ENCODE measurements at regions not wholly inside any gene's neighbourhood (a gene's known extent, or its start where the extent isn't known, plus 50 kb on each side); places are given as distances from the start of the nearest gene placed in this dataset.
A peak's percentile ranks its signal among the peaks of the same experiment; 100 is the strongest.

DNA sequence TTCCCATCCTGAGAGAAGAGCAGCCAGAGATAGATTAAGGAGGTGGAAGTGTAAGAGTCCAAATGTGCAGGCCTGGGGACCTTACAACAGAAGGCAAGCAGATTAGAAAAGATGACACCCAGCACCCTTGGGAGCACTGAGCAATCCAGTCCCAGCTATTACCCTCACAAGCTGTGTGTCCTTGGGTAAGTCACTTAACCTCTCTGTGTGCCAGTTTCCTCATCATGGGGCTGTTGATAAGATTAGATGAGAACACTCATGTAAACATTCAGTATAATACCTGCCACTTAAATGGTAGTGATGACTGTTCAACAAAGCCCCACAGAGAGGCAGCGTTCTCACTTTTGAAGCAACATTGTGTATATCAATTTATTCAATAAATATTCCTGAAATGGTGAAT lies 114.8 kb upstream of the CST7 start:
- peaks cover 9% of the 10 kb centered on the region for H3K27me3 ChIP-seq (ENCODE audit: low read depth, low read length)

DNA sequence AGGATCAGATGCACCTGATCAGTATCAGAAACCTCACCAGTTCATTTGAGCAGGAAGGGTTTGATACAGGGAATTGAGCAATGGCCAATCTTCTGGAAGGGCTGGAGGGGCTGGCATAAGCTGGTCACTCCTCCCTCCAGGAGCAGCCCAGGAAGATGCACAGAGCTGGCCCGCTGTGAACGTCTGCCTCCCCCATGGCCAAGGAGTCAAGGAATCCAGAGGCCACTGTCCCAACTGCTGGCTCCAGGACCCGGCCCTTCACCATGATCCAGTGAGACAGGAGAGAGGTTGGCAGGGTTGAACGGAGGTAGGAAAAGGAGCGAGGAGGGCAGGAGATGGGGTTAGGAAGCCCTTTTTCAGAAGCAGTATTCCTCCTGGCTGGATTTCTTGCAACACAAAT lies 113.9 kb upstream of the CST7 start:
- Histone ChIP-seq H3K4me3 (ENCODE audit: low read length) (no peak overlapping the region), H3K9me3 (ENCODE audit: insufficient read depth, low read length) (no peaks in the 10 kb centered on the region), H3K4me1 (ENCODE audit: low read length) (peaks cover 27% of the 10 kb centered on the region), H3K79me2 (ENCODE audit: low read length) (no peaks in the 10 kb centered on the region), H3K4me2 (ENCODE audit: low read length) (no peak overlapping the region), H3K9ac (ENCODE audit: low read length) (no peak overlapping the region), H3K27me3 (ENCODE audit: low read depth, low read length) (peaks cover 9% of the 10 kb centered on the region), H3K27ac (ENCODE audit: low read length) (no peak overlapping the region), H4K20me1 (ENCODE audit: insufficient read depth, low read length) (no peaks in the 10 kb centered on the region), H2AFZ (ENCODE audit: low read depth, low read length) (no peak overlapping the region), H3K36me3 (replicated peaks; ENCODE audit: low read depth, low read length) (no peaks in the 10 kb centered on the region)
- no peak for TF ChIP-seq EZH2phosphoT487 (IDR thresholded peaks at IDR 0.05; ENCODE audit: low read depth)
- TF ChIP-seq, protein P1, sequence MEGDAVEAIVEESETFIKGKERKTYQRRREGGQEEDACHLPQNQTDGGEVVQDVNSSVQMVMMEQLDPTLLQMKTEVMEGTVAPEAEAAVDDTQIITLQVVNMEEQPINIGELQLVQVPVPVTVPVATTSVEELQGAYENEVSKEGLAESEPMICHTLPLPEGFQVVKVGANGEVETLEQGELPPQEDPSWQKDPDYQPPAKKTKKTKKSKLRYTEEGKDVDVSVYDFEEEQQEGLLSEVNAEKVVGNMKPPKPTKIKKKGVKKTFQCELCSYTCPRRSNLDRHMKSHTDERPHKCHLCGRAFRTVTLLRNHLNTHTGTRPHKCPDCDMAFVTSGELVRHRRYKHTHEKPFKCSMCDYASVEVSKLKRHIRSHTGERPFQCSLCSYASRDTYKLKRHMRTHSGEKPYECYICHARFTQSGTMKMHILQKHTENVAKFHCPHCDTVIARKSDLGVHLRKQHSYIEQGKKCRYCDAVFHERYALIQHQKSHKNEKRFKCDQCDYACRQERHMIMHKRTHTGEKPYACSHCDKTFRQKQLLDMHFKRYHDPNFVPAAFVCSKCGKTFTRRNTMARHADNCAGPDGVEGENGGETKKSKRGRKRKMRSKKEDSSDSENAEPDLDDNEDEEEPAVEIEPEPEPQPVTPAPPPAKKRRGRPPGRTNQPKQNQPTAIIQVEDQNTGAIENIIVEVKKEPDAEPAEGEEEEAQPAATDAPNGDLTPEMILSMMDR (IDR thresholded peaks at IDR 0.05; ENCODE audit: low read depth, low read length), result no peak

More for the DNA sequence above, 114.8 kb upstream of the CST7 start:
- no peaks in the 10 kb centered on the region for H3K79me2 ChIP-seq (ENCODE audit: low read length)
- no peak overlapping the region for H3K9ac ChIP-seq (ENCODE audit: low read length)
- H3K4me3 ChIP-seq (ENCODE audit: low read length), result no peak overlapping the region
- peaks cover 18% of the 10 kb centered on the region for H3K4me1 ChIP-seq (ENCODE audit: low read length)
- H3K27ac ChIP-seq (ENCODE audit: low read length), result no peak overlapping the region
- TF ChIP-seq, protein P1 (IDR thresholded peaks at IDR 0.05; ENCODE audit: low read depth, low read length), result peak; percentile 52
- TF ChIP-seq EZH2phosphoT487 (IDR thresholded peaks at IDR 0.05; ENCODE audit: low read depth), result no peak
- H3K36me3 ChIP-seq (replicated peaks; ENCODE audit: low read depth, low read length), result no peaks in the 10 kb centered on the region
- H2AFZ ChIP-seq (ENCODE audit: low read depth, low read length), result no peak overlapping the region
- no peaks in the 10 kb centered on the region for H4K20me1 ChIP-seq (ENCODE audit: insufficient read depth, low read length)
- no peaks in the 10 kb centered on the region for H3K9me3 ChIP-seq (ENCODE audit: insufficient read depth, low read length)
- H3K4me2 ChIP-seq (ENCODE audit: low read length), result no peak overlapping the region

DNA sequence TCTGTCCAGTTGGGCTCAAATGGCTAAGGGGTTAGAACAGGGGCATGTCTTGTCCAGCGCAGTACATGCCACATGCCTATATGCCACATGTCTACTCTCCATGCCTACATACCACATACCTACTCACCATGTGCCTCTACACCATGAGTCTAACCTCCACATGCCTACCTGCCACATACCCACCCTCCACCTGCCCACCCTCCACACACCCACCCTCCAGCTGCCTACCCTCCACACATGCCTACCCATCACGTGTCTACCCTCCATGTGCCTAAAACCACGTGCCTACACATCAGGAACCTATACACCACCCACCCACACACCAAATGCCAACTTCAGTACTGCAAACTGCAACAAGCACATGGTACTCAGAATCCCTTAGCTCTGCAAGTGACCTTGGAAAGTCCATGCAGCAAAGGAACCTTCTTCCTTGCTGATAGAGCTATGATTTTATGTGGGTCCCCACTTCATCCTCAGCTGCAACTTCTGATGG lies 113.0 kb upstream of the CST7 start:
- Histone ChIP-seq H3K36me3 (replicated peaks; ENCODE audit: low read depth, low read length) (no peaks in the 10 kb centered on the region), H2AFZ (ENCODE audit: low read depth, low read length) (no peak overlapping the region), H3K4me2 (ENCODE audit: low read length) (no peak overlapping the region), H3K4me3 (ENCODE audit: low read length) (no peak overlapping the region), H3K9ac (ENCODE audit: low read length) (no peak overlapping the region), H4K20me1 (ENCODE audit: insufficient read depth, low read length) (no peaks in the 10 kb centered on the region), H3K4me1 (ENCODE audit: low read length) (peaks cover 36% of the 10 kb centered on the region), H3K9me3 (ENCODE audit: insufficient read depth, low read length) (no peaks in the 10 kb centered on the region), H3K27ac (ENCODE audit: low read length) (no peak overlapping the region), H3K27me3 (ENCODE audit: low read depth, low read length) (peaks cover 9% of the 10 kb centered on the region), H3K79me2 (ENCODE audit: low read length) (no peaks in the 10 kb centered on the region)
- no peak for TF ChIP-seq EZH2phosphoT487 (IDR thresholded peaks at IDR 0.05; ENCODE audit: low read depth)
- TF ChIP-seq, protein P1 (IDR thresholded peaks at IDR 0.05; ENCODE audit: low read depth, low read length), result no peak

DNA sequence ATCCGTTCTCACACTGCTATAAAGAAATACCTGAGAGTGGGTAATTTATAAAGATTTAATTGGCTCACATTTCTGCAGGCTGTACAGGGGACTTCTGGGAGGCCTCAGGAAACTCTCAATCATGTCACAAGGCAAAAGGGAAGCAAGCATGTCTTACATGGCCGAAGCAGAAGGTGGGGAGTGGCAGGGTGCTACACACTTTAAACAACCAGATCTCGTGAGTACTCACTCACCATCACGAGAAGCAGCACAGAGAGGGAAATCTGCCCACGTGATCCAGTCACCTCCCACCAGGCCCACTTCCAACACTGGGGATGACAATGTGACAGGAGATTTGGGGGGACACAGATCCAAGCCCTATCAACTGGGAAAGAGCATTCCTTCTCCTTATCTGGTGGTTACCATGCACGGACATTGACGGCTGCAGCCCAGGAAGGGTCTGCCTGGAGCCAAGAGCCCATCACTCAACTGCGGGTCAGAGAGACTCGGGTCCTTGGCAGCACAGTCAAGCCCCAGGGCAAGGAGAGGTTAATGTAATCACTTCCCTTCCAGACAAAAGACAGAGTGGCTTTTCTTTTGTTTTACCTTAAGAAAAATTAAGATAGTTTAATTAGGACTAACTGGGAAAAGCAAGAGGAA lies 112.3 kb upstream of the CST7 start:
- Histone ChIP-seq H3K79me2 (ENCODE audit: low read length) (no peaks in the 10 kb centered on the region), H2AFZ (ENCODE audit: low read depth, low read length) (no peak overlapping the region), H3K4me1 (ENCODE audit: low read length) (peaks cover 42% of the 10 kb centered on the region), H3K4me2 (ENCODE audit: low read length) (no peak overlapping the region), H3K27ac (ENCODE audit: low read length) (no peak overlapping the region), H3K36me3 (replicated peaks; ENCODE audit: low read depth, low read length) (no peaks in the 10 kb centered on the region), H3K27me3 (ENCODE audit: low read depth, low read length) (peaks cover 9% of the 10 kb centered on the region), H4K20me1 (ENCODE audit: insufficient read depth, low read length) (no peaks in the 10 kb centered on the region), H3K4me3 (ENCODE audit: low read length) (no peak overlapping the region), H3K9me3 (ENCODE audit: insufficient read depth, low read length) (no peaks in the 10 kb centered on the region), H3K9ac (ENCODE audit: low read length) (no peak overlapping the region)
- TF ChIP-seq, protein P1 (IDR thresholded peaks at IDR 0.05; ENCODE audit: low read depth, low read length), result no peak
- TF ChIP-seq EZH2phosphoT487 (IDR thresholded peaks at IDR 0.05; ENCODE audit: low read depth), result no peak

Data from OCI-LY3 (cell line).